Neural crest cell (in vitro differentiated cells): ENCODE measurements at regions not wholly inside any gene's neighbourhood (a gene's known extent, or its start where the extent isn't known, plus 50 kb on each side); places are given as distances from the start of the nearest gene placed in this dataset.

ENCODE experiments used
- DNase-seq: peaks from one replicate; pipeline ENCODE4 v3.0.0; 2021; ENCODE audit warnings: low read depth, mixed read lengths, low spot score
- H3K27ac Mint-ChIP-seq: one replicate; pipeline ENCODE4 v1.8.0; 2021; ENCODE audit warnings: mild to moderate bottlenecking, mixed read lengths; ENCODE audit not compliant: unreplicated experiment
- H3K27me3 Mint-ChIP-seq: 2 replicates; pipeline ENCODE4 v1.8.0; 2021; ENCODE audit warnings: low read depth, mild to moderate bottlenecking, mixed read lengths
- H3K36me3 Mint-ChIP-seq: 2 replicates; pipeline ENCODE4 v1.8.0; 2021; ENCODE audit warnings: low read depth, mild to moderate bottlenecking, mixed read lengths
- H3K4me1 Mint-ChIP-seq: 2 replicates; pipeline ENCODE4 v1.8.0; 2021; ENCODE audit warnings: mixed read lengths
- H3K4me3 Mint-ChIP-seq: one replicate; pipeline ENCODE4 v1.8.0; 2021; ENCODE audit warnings: mild to moderate bottlenecking, mixed read lengths
- H3K9me3 Mint-ChIP-seq: 2 replicates; pipeline ENCODE4 v1.8.0; 2021; ENCODE audit warnings: mixed read lengths
- TF ChIP-seq, protein P1 (sequence below): fragments of 200-600 bp; sonication (generic); conservative IDR thresholded peaks from 2 replicates; pipeline ENCODE4 v1.5.0; 2021; ENCODE audit warnings: antibody characterized with exemption, mild to moderate bottlenecking

GRCh38 chr3:157819270-157820156 is 286.7 kb downstream of the SHOX2 start:
- no peak for DNase-seq
- Mint-ChIP-seq H3K36me3 (no peaks in the 10 kb centered on the region), H3K4me1 (no peaks in the 10 kb centered on the region), H3K4me3 (no peak overlapping the region), H3K27ac (no peak overlapping the region), H3K9me3 (no peaks in the 10 kb centered on the region), H3K27me3 (no peaks in the 10 kb centered on the region)
- TF ChIP-seq, protein P1, sequence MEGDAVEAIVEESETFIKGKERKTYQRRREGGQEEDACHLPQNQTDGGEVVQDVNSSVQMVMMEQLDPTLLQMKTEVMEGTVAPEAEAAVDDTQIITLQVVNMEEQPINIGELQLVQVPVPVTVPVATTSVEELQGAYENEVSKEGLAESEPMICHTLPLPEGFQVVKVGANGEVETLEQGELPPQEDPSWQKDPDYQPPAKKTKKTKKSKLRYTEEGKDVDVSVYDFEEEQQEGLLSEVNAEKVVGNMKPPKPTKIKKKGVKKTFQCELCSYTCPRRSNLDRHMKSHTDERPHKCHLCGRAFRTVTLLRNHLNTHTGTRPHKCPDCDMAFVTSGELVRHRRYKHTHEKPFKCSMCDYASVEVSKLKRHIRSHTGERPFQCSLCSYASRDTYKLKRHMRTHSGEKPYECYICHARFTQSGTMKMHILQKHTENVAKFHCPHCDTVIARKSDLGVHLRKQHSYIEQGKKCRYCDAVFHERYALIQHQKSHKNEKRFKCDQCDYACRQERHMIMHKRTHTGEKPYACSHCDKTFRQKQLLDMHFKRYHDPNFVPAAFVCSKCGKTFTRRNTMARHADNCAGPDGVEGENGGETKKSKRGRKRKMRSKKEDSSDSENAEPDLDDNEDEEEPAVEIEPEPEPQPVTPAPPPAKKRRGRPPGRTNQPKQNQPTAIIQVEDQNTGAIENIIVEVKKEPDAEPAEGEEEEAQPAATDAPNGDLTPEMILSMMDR, result no peak

GRCh38 chr3:157816896-157817295 is 289.3 kb downstream of the SHOX2 start:
- Mint-ChIP-seq H3K4me3 (no peak overlapping the region), H3K36me3 (no peaks in the 10 kb centered on the region), H3K4me1 (no peaks in the 10 kb centered on the region), H3K9me3 (no peaks in the 10 kb centered on the region), H3K27ac (no peak overlapping the region), H3K27me3 (no peaks in the 10 kb centered on the region)
- TF ChIP-seq, protein P1, result no peak
- DNase-seq, result no peak

- no peak overlapping the region for H3K4me3 Mint-ChIP-seq
- no peaks in the 10 kb centered on the region for H3K9me3 Mint-ChIP-seq
- no peaks in the 10 kb centered on the region for H3K36me3 Mint-ChIP-seq
- no peaks in the 10 kb centered on the region for H3K4me1 Mint-ChIP-seq
- DNase-seq, result no peak
- TF ChIP-seq, protein P1, result no peak
- no peaks in the 10 kb centered on the region for H3K27me3 Mint-ChIP-seq
- H3K27ac Mint-ChIP-seq, result no peak overlapping the region
Observed at GRCh38 chr3:157816296-157816695, 289.9 kb downstream of the SHOX2 start.

GRCh38 chr3:157815739-157816138 is 290.5 kb downstream of the SHOX2 start:
- Mint-ChIP-seq H3K27me3 (no peaks in the 10 kb centered on the region), H3K4me1 (no peaks in the 10 kb centered on the region), H3K36me3 (no peaks in the 10 kb centered on the region), H3K27ac (no peak overlapping the region), H3K4me3 (no peak overlapping the region), H3K9me3 (no peaks in the 10 kb centered on the region)
- DNase-seq, result no peak
- TF ChIP-seq, protein P1, result no peak

DNA sequence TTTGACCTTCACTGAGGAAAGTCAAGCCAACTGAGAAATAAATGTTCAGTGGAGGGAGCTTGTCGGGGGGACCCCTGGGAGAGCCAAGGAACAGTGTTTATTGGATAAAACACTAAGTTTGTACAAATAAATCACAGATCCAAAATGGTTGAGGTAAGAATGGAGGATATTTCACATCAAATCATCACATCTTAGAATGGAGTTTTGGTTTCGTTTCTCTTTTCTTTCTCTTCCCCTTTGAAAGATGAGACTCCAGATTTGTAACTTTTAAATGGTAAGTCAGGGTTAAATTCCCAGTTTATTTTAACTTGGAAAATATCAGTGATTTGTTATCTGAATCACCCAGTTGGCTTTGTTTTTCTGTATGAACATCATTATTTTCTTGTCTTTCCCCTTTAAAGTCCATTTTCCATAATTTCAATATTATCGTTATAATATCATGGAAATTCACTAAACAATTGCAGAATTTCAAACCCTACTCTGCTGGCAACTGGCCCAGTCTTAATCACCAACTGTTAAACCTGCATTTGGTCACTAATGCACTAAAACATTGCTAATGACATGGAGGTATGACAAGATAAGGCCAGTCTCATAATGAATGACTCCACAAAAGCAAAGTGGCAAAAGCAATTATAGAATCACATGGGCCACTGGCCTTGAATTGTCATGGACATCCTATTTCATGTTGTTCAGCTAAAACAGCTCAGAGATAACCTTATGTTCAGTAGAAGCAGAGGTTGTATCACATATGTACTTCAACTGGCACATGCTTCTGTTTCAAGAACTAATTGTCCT is 295.1 kb downstream of the SHOX2 start:
- DNase-seq, result no peak
- H3K36me3 Mint-ChIP-seq, result no peaks in the 10 kb centered on the region
- no peaks in the 10 kb centered on the region for H3K27me3 Mint-ChIP-seq
- H3K27ac Mint-ChIP-seq, result no peak overlapping the region
- H3K4me3 Mint-ChIP-seq, result no peak overlapping the region
- H3K4me1 Mint-ChIP-seq, result no peaks in the 10 kb centered on the region
- TF ChIP-seq, protein P1, result no peak
- no peaks in the 10 kb centered on the region for H3K9me3 Mint-ChIP-seq
